ENCODE measurements at regions not wholly inside any gene's neighbourhood (a gene's known extent, or its start where the extent isn't known, plus 50 kb on each side); places are given as distances from the start of the nearest gene placed in this dataset.

DNA sequence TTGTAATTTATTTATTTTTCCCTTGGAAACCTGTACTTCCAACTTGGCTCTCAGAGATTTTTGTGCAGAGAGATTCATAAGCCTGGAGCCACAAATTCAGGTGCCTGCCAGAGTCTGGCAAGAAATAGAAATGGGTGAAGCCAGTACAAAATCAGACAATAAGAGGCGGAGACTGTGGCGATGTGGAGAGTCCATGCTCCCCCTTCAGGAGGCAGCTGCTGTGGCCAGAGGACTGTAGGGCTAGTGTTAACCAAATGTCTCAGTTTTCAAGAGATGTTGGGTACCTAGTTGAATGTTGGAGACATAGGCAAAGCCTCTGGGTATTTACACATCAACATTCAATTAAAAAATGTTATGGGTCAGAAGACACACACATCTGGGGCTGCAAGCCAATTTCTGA is 208.6 kb downstream of the PSAT1 start:
- peaks cover 2% of the 10 kb centered on the region for H3K9me3 ChIP-seq (ENCODE audit: control insufficient read depth, insufficient read depth, low read length)
- 96% methylated on average over 2 of the region's 2 CpGs for WGBS (ENCODE audit: insufficient coverage)
- H3K4me3 Mint-ChIP-seq = no peak overlapping the region

DNA sequence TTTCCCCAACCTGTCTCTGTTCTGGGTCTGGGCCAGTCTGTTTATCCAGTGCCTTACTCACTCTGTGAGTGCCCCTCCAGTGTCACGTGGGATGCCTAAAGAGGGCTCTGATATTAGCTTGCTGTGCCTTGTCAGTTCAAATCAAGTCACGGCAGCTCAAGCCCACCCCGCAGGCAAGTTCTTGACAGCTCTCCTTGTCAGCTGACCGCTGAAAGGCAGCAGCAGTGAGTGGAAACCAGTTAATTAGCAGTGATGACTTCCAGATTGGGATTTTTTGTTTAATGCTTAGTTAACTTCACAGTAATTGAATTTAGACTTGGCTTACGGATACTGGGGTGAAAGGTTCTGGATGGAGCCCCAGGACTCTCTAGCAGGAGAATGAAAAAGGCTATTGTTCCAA is 210.1 kb downstream of the PSAT1 start:
- Mint-ChIP-seq H3K4me1 (no peaks in the 10 kb centered on the region), H3K9me3 (peaks cover 0 to 2% of the 10 kb centered on the region in 2 donors), H3K36me3 (no peaks in the 10 kb centered on the region), H3K27me3 (ENCODE audit: low read depth in 2 of 2) (peaks cover 0 to 2% of the 10 kb centered on the region in 2 donors), H3K4me3 (no peak overlapping the region), H3K27ac (no peak overlapping the region)
- H3K27ac ChIP-seq (ENCODE audit: low read length) = no peak overlapping the region
- WGBS (ENCODE audit: insufficient coverage) = 85% methylated on average over 5 of the region's 5 CpGs
- H3K4me1 ChIP-seq (ENCODE audit: control insufficient read depth, insufficient read depth, low read length) = no peaks in the 10 kb centered on the region
- peaks cover 2% of the 10 kb centered on the region for H3K9me3 ChIP-seq (ENCODE audit: control insufficient read depth, insufficient read depth, low read length)
- no peaks in the 10 kb centered on the region for H3K27me3 ChIP-seq (ENCODE audit: control insufficient read depth, insufficient read depth, low read length)
- no peak overlapping the region for H3K4me3 ChIP-seq (ENCODE audit: low read length)
- ATAC-seq = no peak
- intact Hi-C loops (cut with micrococcal nuclease) = no loop called here
- DNase-seq = no peak
- no peaks in the 10 kb centered on the region for H3K36me3 ChIP-seq (ENCODE audit: control insufficient read depth, insufficient read depth, low read length)
- TF ChIP-seq, protein P1, sequence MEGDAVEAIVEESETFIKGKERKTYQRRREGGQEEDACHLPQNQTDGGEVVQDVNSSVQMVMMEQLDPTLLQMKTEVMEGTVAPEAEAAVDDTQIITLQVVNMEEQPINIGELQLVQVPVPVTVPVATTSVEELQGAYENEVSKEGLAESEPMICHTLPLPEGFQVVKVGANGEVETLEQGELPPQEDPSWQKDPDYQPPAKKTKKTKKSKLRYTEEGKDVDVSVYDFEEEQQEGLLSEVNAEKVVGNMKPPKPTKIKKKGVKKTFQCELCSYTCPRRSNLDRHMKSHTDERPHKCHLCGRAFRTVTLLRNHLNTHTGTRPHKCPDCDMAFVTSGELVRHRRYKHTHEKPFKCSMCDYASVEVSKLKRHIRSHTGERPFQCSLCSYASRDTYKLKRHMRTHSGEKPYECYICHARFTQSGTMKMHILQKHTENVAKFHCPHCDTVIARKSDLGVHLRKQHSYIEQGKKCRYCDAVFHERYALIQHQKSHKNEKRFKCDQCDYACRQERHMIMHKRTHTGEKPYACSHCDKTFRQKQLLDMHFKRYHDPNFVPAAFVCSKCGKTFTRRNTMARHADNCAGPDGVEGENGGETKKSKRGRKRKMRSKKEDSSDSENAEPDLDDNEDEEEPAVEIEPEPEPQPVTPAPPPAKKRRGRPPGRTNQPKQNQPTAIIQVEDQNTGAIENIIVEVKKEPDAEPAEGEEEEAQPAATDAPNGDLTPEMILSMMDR (IDR thresholded peaks at IDR 0.05) = no peak

More for the DNA sequence above, 208.6 kb downstream of the PSAT1 start:
- peaks cover 0 to 2% of the 10 kb centered on the region in 2 donors for H3K9me3 Mint-ChIP-seq
- TF ChIP-seq, protein P1 (IDR thresholded peaks at IDR 0.05) = no peak
- no peaks in the 10 kb centered on the region for H3K36me3 Mint-ChIP-seq
- no peak overlapping the region for H3K27ac ChIP-seq (ENCODE audit: low read length)
- ATAC-seq (no peak), DNase-seq (no peak)
- H3K4me3 ChIP-seq (ENCODE audit: low read length) = no peak overlapping the region
- H3K4me1 ChIP-seq (ENCODE audit: control insufficient read depth, insufficient read depth, low read length) = no peaks in the 10 kb centered on the region
- no peak overlapping the region for H3K27ac Mint-ChIP-seq
- H3K4me1 Mint-ChIP-seq = no peaks in the 10 kb centered on the region
- no peaks in the 10 kb centered on the region for H3K27me3 ChIP-seq (ENCODE audit: control insufficient read depth, insufficient read depth, low read length)
- intact Hi-C loops (cut with micrococcal nuclease) = no loop called here
- H3K36me3 ChIP-seq (ENCODE audit: control insufficient read depth, insufficient read depth, low read length) = no peaks in the 10 kb centered on the region
- peaks cover 0 to 2% of the 10 kb centered on the region in 2 donors for H3K27me3 Mint-ChIP-seq (ENCODE audit: low read depth in 2 of 2)

DNA sequence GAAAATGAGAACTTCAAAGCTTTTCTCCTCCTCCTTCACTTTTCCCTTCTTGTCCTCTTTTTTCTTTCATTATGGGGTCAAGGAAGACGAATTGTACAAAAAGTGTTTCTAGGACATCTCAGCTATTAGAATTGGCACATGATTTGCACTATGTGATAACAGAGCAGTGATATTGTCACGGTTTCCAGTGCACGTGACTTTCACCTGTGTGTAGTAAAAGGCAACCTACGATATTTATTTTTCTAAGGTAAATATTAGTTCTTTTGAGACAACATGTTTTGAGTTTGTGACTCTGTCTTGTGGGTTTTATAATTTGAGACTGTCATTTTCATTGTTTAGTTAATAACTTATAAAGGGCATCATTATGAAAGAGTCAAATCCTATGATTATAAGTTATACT is 213.1 kb downstream of the PSAT1 start:
- H3K4me3 Mint-ChIP-seq = no peak overlapping the region
- Histone ChIP-seq H3K4me3 (ENCODE audit: low read length) (no peak overlapping the region), H3K4me1 (ENCODE audit: control insufficient read depth, insufficient read depth, low read length) (no peaks in the 10 kb centered on the region), H3K27ac (ENCODE audit: low read length) (no peak overlapping the region), H3K9me3 (ENCODE audit: control insufficient read depth, insufficient read depth, low read length) (peaks cover 2% of the 10 kb centered on the region), H3K36me3 (ENCODE audit: control insufficient read depth, insufficient read depth, low read length) (no peaks in the 10 kb centered on the region), H3K27me3 (ENCODE audit: control insufficient read depth, insufficient read depth, low read length) (no peaks in the 10 kb centered on the region)
- TF ChIP-seq, protein P1 (IDR thresholded peaks at IDR 0.05) = no peak
- ATAC-seq (no peak), DNase-seq (no peak)
- no peak overlapping the region for H3K27ac Mint-ChIP-seq
- peaks cover 0 to 4% of the 10 kb centered on the region in 2 donors for H3K27me3 Mint-ChIP-seq (ENCODE audit: low read depth in 2 of 2)
- H3K9me3 Mint-ChIP-seq = peaks cover 5 to 8% of the 10 kb centered on the region in 2 donors
- no peaks in the 10 kb centered on the region for H3K36me3 Mint-ChIP-seq
- 94% methylated on average over 4 of the region's 4 CpGs for WGBS (ENCODE audit: insufficient coverage)
- H3K4me1 Mint-ChIP-seq = no peaks in the 10 kb centered on the region
- intact Hi-C loops (cut with micrococcal nuclease) = no loop called here

DNA sequence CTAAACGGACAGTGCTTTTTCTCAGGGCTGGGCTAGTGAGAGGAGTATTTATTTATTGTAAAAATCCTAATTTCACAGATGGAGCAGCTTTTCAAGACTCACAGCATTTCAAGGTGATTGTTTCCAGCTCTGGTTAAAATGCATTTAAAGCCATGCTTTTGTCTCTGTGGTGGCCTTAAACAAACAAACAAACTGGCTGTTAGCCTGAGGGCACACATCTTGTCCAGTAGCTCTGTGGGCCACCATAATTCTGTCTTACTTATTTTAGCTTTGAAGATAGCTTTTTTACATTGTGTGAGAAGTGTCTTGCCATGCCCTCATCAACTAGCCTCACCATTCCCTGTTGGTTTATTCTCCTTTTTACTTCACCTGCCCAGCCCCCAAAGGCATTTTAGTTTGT is 218.2 kb downstream of the PSAT1 start:
- ATAC-seq = no peak
- no peak overlapping the region for H3K27ac Mint-ChIP-seq
- H3K4me1 ChIP-seq (ENCODE audit: control insufficient read depth, insufficient read depth, low read length) = no peaks in the 10 kb centered on the region
- no peaks in the 10 kb centered on the region for H3K27me3 ChIP-seq (ENCODE audit: control insufficient read depth, insufficient read depth, low read length)
- no peak overlapping the region for H3K27ac ChIP-seq (ENCODE audit: low read length)
- intact Hi-C loops (cut with micrococcal nuclease) = no loop called here
- DNase-seq = no peak
- H3K4me1 Mint-ChIP-seq = no peaks in the 10 kb centered on the region
- H3K4me3 ChIP-seq (ENCODE audit: low read length) = no peak overlapping the region
- H3K36me3 Mint-ChIP-seq = no peaks in the 10 kb centered on the region
- no peak overlapping the region for H3K4me3 Mint-ChIP-seq
- 89% methylated on average over 1 of the region's 1 CpG for WGBS (ENCODE audit: insufficient coverage)
- H3K9me3 ChIP-seq (ENCODE audit: control insufficient read depth, insufficient read depth, low read length) = peaks cover 7% of the 10 kb centered on the region
- H3K27me3 Mint-ChIP-seq (ENCODE audit: low read depth in 2 of 2) = peaks cover 0 to 4% of the 10 kb centered on the region in 2 donors
- TF ChIP-seq, protein P1 (IDR thresholded peaks at IDR 0.05) = no peak
- no peaks in the 10 kb centered on the region for H3K36me3 ChIP-seq (ENCODE audit: control insufficient read depth, insufficient read depth, low read length)
- peaks cover 12 to 13% of the 10 kb centered on the region in 2 donors for H3K9me3 Mint-ChIP-seq
